Uterus (tissue), 3 donors: ENCODE measurements at regions not wholly inside any gene's neighbourhood (a gene's known extent, or its start where the extent isn't known, plus 50 kb on each side); places are given as distances from the start of the nearest gene placed in this dataset.

Experiments used
- DNase-seq, 2 donors: peaks; one replicate each; pipeline ENCODE4 v3.0.0-alpha.2; 2019 to 2020
- H3K27ac ChIP-seq, 2 donors: fragments of 200-600 bp; sonication (generic); 1 replicate in 1 of 2; 2 replicates in 1 of 2; pipeline ENCODE4 v1.5.1; 2016 to 2018
- H3K27me3 ChIP-seq, 2 donors: fragments of 200-600 bp; sonication (generic); one replicate each; pipeline ENCODE4 v1.5.1; 2018 to 2019; ENCODE audit warnings: control low read depth in 1 of 2
- H3K36me3 ChIP-seq, 2 donors: fragments of 200-600 bp; sonication (generic); one replicate each; pipeline ENCODE4 v1.5.1; 2019; ENCODE audit warnings: control low read depth in 1 of 2
- H3K4me1 ChIP-seq, 2 donors: fragments of 200-600 bp; sonication (generic); one replicate each; pipeline ENCODE4 v1.5.1; 2018 to 2019; ENCODE audit warnings: control low read depth in 1 of 2
- H3K4me3 ChIP-seq, 2 donors: fragments of 200-600 bp; sonication (generic); 1 replicate in 1 of 2; 2 replicates in 1 of 2; pipeline ENCODE4 v1.5.1; 2018 to 2019; ENCODE audit warnings: mild to moderate bottlenecking in 1 of 2
- H3K9me3 ChIP-seq, 2 donors: fragments of 200-600 bp; sonication (generic); one replicate each; pipeline ENCODE4 v1.5.1; 2019; ENCODE audit warnings: control low read depth in 1 of 2
- POLR2A ChIP-seq, 2 donors: fragments of 450-650 bp; IDR thresholded peaks; one replicate each; pipeline ENCODE4 v1.6.1; 2016; ENCODE audit warnings: antibody characterized with exemption in 2 of 2, mild to moderate bottlenecking in 1 of 2, moderate library complexity in 1 of 2
- intact Hi-C: fragments of 100-400 bp; cut with DNase I; formaldehyde crosslinking; loops from one replicate; pipeline ENCODE4 v1.15.1; 2023; ENCODE audit warnings: low total_unique reads
- TF ChIP-seq, protein P1 (sequence below), 4 experiments: fragments of 200-600 bp in 2 of 4; fragments of 450-650 bp in 2 of 4; sonication (generic) in 2 of 4; IDR thresholded peaks; one replicate each; pipeline ENCODE4 v1.5.1; 2016 to 2019; ENCODE audit warnings: antibody characterized with exemption in 4 of 4, mild to moderate bottlenecking in 2 of 4, moderate library complexity in 1 of 4
- donor health status: DM: yes; HTN: yes; CAD: no.

DNA sequence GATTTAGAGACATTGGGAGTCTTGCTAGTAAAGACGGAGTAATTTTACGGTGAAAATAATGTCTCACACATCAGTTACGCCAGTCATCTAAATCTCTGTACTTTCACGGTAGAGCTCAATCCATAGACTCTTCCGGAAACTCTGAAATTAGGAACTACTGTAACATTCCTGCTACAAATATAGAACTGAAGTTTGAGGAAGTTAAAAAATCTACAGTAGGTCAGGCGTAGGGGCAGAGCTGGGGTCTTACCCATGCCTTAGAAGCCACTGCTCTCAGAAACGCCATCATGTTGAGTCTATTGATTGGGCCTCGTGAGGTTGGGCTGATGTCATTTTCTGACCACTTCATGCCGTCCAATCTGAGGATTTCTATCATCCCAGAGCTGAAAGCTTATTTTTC lies 1029.8 kb upstream of the TMEM132C start:
- intact Hi-C loops, result no loop called here

DNA sequence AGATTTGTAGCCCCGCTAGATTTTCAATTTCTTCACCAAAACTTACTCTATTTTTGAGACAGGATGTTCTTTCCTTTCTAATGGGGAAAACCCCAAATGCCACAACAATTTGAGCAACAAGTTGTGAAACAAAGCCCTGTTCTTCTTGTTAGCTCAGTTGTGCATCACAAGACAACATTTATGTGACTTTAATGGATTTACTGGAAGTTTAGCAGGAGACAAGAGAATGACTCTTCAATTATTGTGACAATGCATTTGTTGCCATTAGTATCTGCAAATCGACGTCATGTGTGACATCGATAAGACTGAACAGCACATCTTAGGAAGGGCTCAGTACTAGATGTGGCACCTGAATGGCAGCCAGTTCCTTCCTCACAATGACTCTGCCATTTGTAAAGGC lies 1028.9 kb upstream of the TMEM132C start:
- no peaks in the 10 kb centered on the region for H3K27me3 ChIP-seq
- H3K9me3 ChIP-seq, result no peaks in the 10 kb centered on the region
- no peak overlapping the region for H3K27ac ChIP-seq
- TF ChIP-seq POLR2A (IDR thresholded peaks at IDR 0.05), result no peak
- TF ChIP-seq, protein P1, sequence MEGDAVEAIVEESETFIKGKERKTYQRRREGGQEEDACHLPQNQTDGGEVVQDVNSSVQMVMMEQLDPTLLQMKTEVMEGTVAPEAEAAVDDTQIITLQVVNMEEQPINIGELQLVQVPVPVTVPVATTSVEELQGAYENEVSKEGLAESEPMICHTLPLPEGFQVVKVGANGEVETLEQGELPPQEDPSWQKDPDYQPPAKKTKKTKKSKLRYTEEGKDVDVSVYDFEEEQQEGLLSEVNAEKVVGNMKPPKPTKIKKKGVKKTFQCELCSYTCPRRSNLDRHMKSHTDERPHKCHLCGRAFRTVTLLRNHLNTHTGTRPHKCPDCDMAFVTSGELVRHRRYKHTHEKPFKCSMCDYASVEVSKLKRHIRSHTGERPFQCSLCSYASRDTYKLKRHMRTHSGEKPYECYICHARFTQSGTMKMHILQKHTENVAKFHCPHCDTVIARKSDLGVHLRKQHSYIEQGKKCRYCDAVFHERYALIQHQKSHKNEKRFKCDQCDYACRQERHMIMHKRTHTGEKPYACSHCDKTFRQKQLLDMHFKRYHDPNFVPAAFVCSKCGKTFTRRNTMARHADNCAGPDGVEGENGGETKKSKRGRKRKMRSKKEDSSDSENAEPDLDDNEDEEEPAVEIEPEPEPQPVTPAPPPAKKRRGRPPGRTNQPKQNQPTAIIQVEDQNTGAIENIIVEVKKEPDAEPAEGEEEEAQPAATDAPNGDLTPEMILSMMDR (IDR thresholded peaks at IDR 0.05), result no peak
- no peaks in the 10 kb centered on the region for H3K4me1 ChIP-seq
- no peak overlapping the region for H3K4me3 ChIP-seq
- H3K36me3 ChIP-seq, result no peaks in the 10 kb centered on the region
- intact Hi-C loops, result no loop called here
- no peak for DNase-seq

More for the DNA sequence above, 1029.8 kb upstream of the TMEM132C start:
- H3K36me3 ChIP-seq, result no peaks in the 10 kb centered on the region
- no peak for TF ChIP-seq POLR2A (IDR thresholded peaks at IDR 0.05)
- TF ChIP-seq, protein P1 (IDR thresholded peaks at IDR 0.05), result no peak
- H3K27ac ChIP-seq, result no peak overlapping the region
- no peaks in the 10 kb centered on the region for H3K4me1 ChIP-seq
- DNase-seq, result no peak
- no peak overlapping the region for H3K4me3 ChIP-seq
- H3K27me3 ChIP-seq, result no peaks in the 10 kb centered on the region
- H3K9me3 ChIP-seq, result no peaks in the 10 kb centered on the region

DNA sequence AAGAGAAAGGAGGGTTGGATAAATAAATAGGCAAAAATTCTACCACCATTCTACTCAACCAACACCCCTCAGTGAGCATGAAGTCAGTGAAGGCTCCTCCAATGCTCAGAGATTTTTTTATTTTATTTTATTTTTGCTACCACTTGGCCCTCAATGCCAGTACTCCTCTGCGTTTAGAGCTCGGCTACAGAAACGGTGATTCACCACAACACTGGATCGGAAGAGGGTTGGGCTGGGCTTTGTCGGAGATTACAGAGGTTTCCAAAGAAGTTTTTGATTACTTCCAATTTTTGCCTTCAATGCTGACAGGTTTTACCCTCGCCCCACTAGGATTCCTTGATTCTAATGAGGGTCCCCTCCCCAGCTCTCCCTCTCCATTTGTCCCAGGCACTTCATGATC lies 1027.2 kb upstream of the TMEM132C start:
- no peaks in the 10 kb centered on the region for H3K9me3 ChIP-seq
- H3K4me3 ChIP-seq, result no peak overlapping the region
- intact Hi-C loops, result no loop called here
- no peaks in the 10 kb centered on the region for H3K27me3 ChIP-seq
- DNase-seq, result no peak
- H3K36me3 ChIP-seq, result no peaks in the 10 kb centered on the region
- no peaks in the 10 kb centered on the region for H3K4me1 ChIP-seq
- no peak for TF ChIP-seq POLR2A (IDR thresholded peaks at IDR 0.05)
- TF ChIP-seq, protein P1 (IDR thresholded peaks at IDR 0.05), result no peak
- no peak overlapping the region for H3K27ac ChIP-seq

DNA sequence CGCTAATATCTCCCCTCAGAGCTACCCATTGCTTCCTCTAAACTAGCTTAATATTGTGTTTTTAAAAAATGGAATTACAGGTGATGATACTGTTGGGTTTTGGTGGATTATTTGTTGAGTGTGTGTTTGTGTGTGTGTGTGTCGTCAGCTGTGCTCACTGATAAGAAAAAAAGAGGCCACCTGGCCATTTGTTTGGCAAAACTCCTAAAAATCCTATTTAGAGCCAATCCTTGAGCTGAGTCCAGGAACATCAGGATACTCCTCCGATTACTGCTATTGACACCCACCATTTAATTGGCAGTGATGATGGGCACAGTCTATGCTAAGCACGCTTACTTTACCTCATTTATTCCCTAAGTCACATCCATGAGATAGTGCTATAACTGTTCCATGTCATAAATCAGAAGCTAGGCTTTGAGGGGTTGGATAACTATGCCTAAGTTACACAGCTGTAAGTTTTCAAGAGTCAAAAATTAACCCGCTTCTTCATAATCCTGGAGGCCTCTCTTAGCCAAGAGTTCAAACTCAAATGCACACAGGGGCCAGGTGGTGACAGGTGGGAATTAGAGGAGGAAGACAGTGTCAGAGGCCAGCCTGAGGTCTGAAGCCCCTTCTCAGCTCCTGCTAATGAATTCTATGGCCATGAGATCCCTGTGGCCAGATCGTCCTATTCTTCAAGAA lies 1026.6 kb upstream of the TMEM132C start:
- no peaks in the 10 kb centered on the region for H3K27me3 ChIP-seq
- no peaks in the 10 kb centered on the region for H3K9me3 ChIP-seq
- intact Hi-C loops, result no loop called here
- TF ChIP-seq, protein P1 (IDR thresholded peaks at IDR 0.05), result no peak
- TF ChIP-seq POLR2A (IDR thresholded peaks at IDR 0.05), result no peak
- DNase-seq, result no peak
- H3K4me3 ChIP-seq, result no peak overlapping the region
- no peaks in the 10 kb centered on the region for H3K36me3 ChIP-seq
- no peaks in the 10 kb centered on the region for H3K4me1 ChIP-seq
- no peak overlapping the region for H3K27ac ChIP-seq

DNA sequence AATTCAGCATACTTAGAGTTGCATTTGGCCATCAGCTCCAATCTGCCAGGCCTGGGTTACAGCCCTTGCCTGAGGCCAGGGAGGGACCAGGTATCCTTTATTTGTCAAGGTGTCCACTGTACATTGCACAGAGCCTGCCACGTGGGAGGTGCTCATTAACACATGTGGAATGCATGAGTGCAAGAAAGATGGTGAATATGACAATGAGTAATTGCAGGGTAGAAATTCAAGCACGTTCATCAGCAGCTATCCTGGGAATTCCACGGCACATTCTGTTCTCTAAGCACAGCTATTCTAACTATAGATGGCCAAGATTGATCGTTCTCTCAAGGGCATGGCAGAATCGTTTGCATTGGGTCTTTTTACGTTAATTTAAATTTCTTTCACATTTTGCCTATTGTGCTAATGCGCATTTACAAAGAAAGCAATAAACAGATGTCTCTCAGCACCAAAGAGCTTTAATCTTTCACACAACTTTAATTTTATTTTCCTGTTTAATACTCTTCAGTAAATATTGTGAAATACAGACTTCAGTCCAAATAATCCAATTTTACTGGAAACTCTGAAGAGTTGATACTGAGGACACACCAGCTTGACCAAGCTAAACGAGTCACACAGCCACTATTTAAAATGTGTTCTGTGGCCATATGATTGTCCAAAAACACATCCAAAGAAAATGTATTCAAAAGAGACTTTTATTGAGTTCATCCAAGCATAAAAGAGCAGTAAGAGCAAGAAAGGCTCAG lies 1025.7 kb upstream of the TMEM132C start:
- Histone ChIP-seq H3K4me1 (no peaks in the 10 kb centered on the region), H3K9me3 (no peaks in the 10 kb centered on the region), H3K4me3 (no peak overlapping the region), H3K27me3 (no peaks in the 10 kb centered on the region), H3K27ac (no peak overlapping the region), H3K36me3 (no peaks in the 10 kb centered on the region)
- intact Hi-C loops, result no loop called here
- TF ChIP-seq, protein P1 (IDR thresholded peaks at IDR 0.05), result no peak
- no peak for TF ChIP-seq POLR2A (IDR thresholded peaks at IDR 0.05)
- no peak for DNase-seq
